Panc1 (cell line): ENCODE measurements at regions not wholly inside any gene's neighbourhood (a gene's known extent, or its start where the extent isn't known, plus 50 kb on each side); places are given as distances from the start of the nearest gene placed in this dataset.

Source experiments
- ATAC-seq: fragments of 200-7000 bp; cut with Tn5 transposase; 2 replicates; pipeline ENCODE4 v1.9.1; 2020; ENCODE audit warnings: mild to moderate bottlenecking, moderate library complexity
- BruUV-seq: library from RNA; stranded (reverse); fragments of 400-500 nt; replicated peaks from 2 replicates; lab custom pipeline; 2021; lab: Mats Ljungman, UMichigan
- CTCF ChIA-PET: fragments of 300-600 bp; sonication (Branson Sonifier 250); formaldehyde crosslinking; loops from one replicate; lab custom pipeline; 2022; ENCODE audit warnings: antibody characterized with exemption; lab: Charles Lee
- POLR2A ChIA-PET: fragments of 300-600 bp; sonication (Branson Sonifier 250); formaldehyde crosslinking; loops from one replicate; lab custom pipeline; 2022; ENCODE audit warnings: antibody characterized with exemption; lab: Charles Lee
- DNase-seq: peaks from one replicate; pipeline ENCODE4 v3.0.0-alpha.2; 2010; ENCODE audit warnings: low read depth, low spot score
- H3K27ac ChIP-seq: 2 replicates; pipeline ENCODE4 v1.5.1; 2011; ENCODE audit warnings: mild to moderate bottlenecking, low read length, inconsistent platforms
- H3K27me3 ChIP-seq: fragments of 200-500 bp; sonication (Bioruptor generic); 2 replicates; pipeline ENCODE4 v1.6.0; 2014; ENCODE audit warnings: low read length, inconsistent platforms; ENCODE audit not compliant: control insufficient read depth, insufficient read depth
- H3K36me3 ChIP-seq: fragments of 200-500 bp; sonication (Bioruptor generic); 2 replicates; pipeline ENCODE4 v1.5.1; 2014; ENCODE audit warnings: inconsistent platforms, mild to moderate bottlenecking, low read length, moderate library complexity; ENCODE audit not compliant: control insufficient read depth, insufficient read depth
- H3K4me1 ChIP-seq: 2 replicates; pipeline ENCODE4 v1.5.1; 2011; ENCODE audit warnings: inconsistent platforms, mild to moderate bottlenecking, low read length, moderate library complexity; ENCODE audit not compliant: control insufficient read depth, insufficient read depth
- H3K4me3 ChIP-seq, 2 experiments: 2 replicates each; pipeline ENCODE4 v1.5.1; 2011 to 2012; ENCODE audit warnings: low read depth in 2 of 2, low read length in 2 of 2, mild to moderate bottlenecking in 2 of 2, inconsistent platforms in 1 of 2, moderate library complexity in 1 of 2
- H3K9me3 ChIP-seq: fragments of 200-500 bp; sonication (Bioruptor generic); 2 replicates; pipeline ENCODE4 v1.5.1; 2014; ENCODE audit warnings: low read depth, mild to moderate bottlenecking, inconsistent platforms, low read length, moderate library complexity; ENCODE audit not compliant: control insufficient read depth, insufficient read depth
- CTCF ChIP-seq: fragments of 450-650 bp; IDR thresholded peaks from 2 replicates; pipeline ENCODE4 v1.5.1; 2017; ENCODE audit warnings: mild to moderate bottlenecking
- POLR2AphosphoS5 ChIP-seq: IDR thresholded peaks from 2 replicates; pipeline ENCODE4 v1.6.1; 2012; ENCODE audit warnings: mild to moderate bottlenecking, low read depth, low read length, moderate library complexity
- REST ChIP-seq, 2 experiments: IDR thresholded peaks; 2 replicates each; pipeline ENCODE4 v1.6.1; 2011 to 2012; ENCODE audit warnings: low read depth in 2 of 2, control low read depth in 1 of 2, low read length in 1 of 2, mild to moderate bottlenecking in 1 of 2, moderate library complexity in 1 of 2; ENCODE audit not compliant: insufficient read depth in 1 of 2
- SIN3A ChIP-seq: IDR thresholded peaks from 2 replicates; pipeline ENCODE4 v1.6.1; 2012; ENCODE audit warnings: low read depth, mild to moderate bottlenecking, low read length, moderate library complexity, borderline replicate concordance; ENCODE audit not compliant: insufficient read depth
- TCF7L2 ChIP-seq: IDR thresholded peaks from 2 replicates; pipeline ENCODE4 v1.6.1; 2011; ENCODE audit warnings: mild to moderate bottlenecking, low read depth, low read length, inconsistent platforms
- in situ Hi-C: cut with HindIII; loops from 2 replicates; pipeline ENCODE4 v1.10.0; 2016; ENCODE audit warnings: low sequenced_read_pairs, low pct_unique_long_range_greater_than_20kb
- intact Hi-C: fragments of 100-400 bp; cut with micrococcal nuclease; formaldehyde crosslinking; loops from one replicate; pipeline ENCODE4 v1.10.0; 2022; ENCODE audit not compliant: unreplicated experiment

GRCh38 chr4:175090116-175090515, 172.0 kb downstream of the ADAM29 start:
- no peaks in the 10 kb centered on the region for H3K4me1 ChIP-seq
- no peaks in the 10 kb centered on the region for H3K36me3 ChIP-seq
- ATAC-seq (no peak), DNase-seq (no peak)
- in situ Hi-C loops, result no loop called here
- H3K4me3 ChIP-seq, result no peak overlapping the region
- no peaks in the 10 kb centered on the region for H3K9me3 ChIP-seq
- no peaks in the 10 kb centered on the region for H3K27me3 ChIP-seq
- BruUV-seq, result no TSS peak
- intact Hi-C loops, result no loop called here
- ChIA-PET CTCF (no interaction called here), POLR2A (no interaction called here)
- no peak overlapping the region for H3K27ac ChIP-seq
- TF ChIP-seq SIN3A, result no peak
- TF ChIP-seq CTCF, result no peak
- no peak for TF ChIP-seq TCF7L2
- TF ChIP-seq POLR2AphosphoS5, result no peak

- DNase-seq (no peak), ATAC-seq (no peak)
- Histone ChIP-seq H3K36me3 (no peaks in the 10 kb centered on the region), H3K4me3 (no peak overlapping the region), H3K9me3 (no peaks in the 10 kb centered on the region), H3K4me1 (no peaks in the 10 kb centered on the region), H3K27me3 (no peaks in the 10 kb centered on the region), H3K27ac (no peak overlapping the region)
- TF ChIP-seq CTCF (no peak), REST (IDR thresholded peaks at IDR 0.05; ENCODE audit: insufficient read depth in 1 of 2, low read depth in 2 of 2, low read length in 1 of 2) (no peak), TCF7L2 (no peak), POLR2AphosphoS5 (no peak), SIN3A (no peak)
- ChIA-PET CTCF (no interaction called here), POLR2A (interaction anchor here (0.7 kb wide), 1 partner anchor 583 kb away, joined by 4 read pairs; no protein-coding TSS in a partner anchor)
- no TSS peak for BruUV-seq
- in situ Hi-C loops, result no loop called here
- intact Hi-C loops, result no loop called here
Measured at GRCh38 chr4:175091649-175092048, 173.5 kb downstream of the ADAM29 start.
